NCI-H460 (cell line): ENCODE measurements at regions not wholly inside any gene's neighbourhood (a gene's known extent, or its start where the extent isn't known, plus 50 kb on each side); places are given as distances from the start of the nearest gene placed in this dataset.
"Not testable (repeated sequence)": the region's sequence is repeated elsewhere in the genome, so short reads cannot be mapped to it uniquely, and the experiment has no call there.

Experiments used
- DNase-seq: peaks from one replicate; pipeline ENCODE4 v3.0.0-alpha.2; 2016; ENCODE audit warnings: low read depth; ENCODE audit errors: extremely low read depth

DNA sequence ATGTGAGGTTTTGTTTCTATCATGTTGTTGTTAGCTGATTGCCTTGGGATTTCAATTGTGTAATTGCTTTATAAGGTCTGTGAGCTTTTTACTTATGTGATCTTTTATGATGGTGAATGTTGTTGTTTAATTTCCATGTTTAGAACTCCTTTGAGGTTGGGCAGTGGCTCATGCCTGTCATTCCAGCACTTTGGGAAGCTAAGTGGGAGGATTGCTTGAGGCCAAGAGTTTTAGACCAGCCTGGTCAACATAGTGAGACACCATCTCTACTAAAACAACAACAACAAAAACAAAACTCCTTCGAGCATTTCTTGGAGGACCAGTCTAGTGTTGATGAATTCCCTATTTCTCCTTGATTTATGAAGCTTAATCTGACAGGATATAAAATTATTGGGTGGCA, 102.1 kb upstream of the PMCH start:
- no peak for DNase-seq

- DNase-seq, result no peak
These were observed 100.4 kb upstream of the PMCH start for GRCh38 chr12:102298022-102298421.

- DNase-seq, result no peak
These were observed 99.8 kb upstream of the PMCH start for GRCh38 chr12:102297412-102297811.

DNA sequence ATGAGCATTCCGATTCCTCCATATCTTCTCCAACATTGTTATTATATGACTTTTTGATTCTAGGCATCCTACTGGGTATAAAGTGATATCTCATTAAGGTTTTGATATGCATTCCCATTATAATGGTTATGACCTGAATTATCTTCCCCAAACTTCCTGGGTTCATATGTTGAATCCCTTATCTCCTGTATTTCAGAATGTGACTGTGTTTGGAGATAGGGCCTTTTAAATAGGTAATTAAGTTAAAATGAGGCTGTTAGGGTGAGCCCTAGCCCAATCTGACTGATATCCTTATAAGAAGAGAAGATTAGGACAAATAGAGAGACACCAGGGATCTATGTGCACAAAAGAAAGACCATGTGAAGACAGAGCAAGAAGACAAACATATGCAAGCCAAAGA, 96.9 kb upstream of the PMCH start:
- DNase-seq, result no peak

GRCh38 chr12:102291498-102292440, 94.1 kb upstream of the PMCH start:
- DNase-seq, result not testable (repeated sequence)

DNA sequence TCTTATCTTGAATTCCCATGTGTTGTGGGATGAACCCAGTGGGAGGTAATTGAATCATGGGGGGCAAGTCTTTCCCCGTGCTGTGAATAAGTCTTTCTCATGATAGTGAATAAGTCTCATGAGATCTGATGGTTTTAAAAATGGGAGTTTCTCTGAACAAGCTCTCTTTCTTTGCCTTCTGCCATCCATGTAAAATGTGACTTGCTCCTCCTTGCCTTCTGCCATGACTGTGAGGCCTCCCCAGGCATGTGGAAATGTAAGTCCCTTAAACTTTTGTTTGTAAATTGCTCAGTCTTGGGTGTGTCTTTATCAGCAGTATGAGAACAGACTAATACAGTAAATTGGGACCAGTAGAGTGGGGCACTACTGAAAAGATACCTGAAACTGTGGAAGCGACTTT, 92.1 kb upstream of the PMCH start:
- DNase-seq, result not testable (repeated sequence)

GRCh38 chr12:102281231-102281630, 83.6 kb upstream of the PMCH start:
- no peak for DNase-seq

DNA sequence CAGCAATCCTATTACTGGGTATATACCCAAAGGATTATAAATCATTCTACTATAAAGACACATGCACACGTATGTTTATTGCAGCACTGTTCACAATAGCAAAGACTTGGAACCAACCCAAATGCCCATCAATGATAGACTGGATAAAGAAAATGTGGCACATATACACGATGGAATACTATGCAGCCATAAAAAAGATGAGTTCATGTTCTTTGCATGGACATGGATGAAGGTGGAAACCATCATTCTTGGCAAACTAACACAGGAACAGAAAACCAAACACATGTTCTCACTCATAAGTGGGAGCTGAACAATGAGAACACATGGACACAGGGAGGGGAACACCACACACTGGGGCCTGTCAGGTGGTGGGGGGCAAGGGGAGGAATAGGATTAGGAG, 58.1 kb upstream of the PMCH start:
- not testable (repeated sequence) for DNase-seq

DNA sequence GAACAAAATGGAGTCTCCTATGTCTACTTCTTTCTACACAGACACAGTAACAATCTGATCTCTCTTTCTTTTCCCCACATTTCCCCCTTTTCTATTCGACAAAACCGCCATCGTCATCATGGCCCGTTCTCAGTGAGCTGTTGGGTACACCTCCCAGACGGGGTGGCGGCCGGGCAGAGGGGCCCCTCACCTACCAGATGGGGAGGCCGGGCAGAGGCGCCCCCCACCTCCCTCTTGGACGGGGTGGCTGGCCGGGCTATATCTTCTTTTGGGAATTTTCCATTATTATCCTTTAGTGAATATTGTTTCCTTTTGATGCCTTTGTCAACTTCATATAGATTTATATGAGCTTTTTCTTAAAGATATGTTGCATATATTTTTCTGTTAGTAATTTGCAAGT, 53.4 kb upstream of the PMCH start:
- not testable (repeated sequence) for DNase-seq

DNA sequence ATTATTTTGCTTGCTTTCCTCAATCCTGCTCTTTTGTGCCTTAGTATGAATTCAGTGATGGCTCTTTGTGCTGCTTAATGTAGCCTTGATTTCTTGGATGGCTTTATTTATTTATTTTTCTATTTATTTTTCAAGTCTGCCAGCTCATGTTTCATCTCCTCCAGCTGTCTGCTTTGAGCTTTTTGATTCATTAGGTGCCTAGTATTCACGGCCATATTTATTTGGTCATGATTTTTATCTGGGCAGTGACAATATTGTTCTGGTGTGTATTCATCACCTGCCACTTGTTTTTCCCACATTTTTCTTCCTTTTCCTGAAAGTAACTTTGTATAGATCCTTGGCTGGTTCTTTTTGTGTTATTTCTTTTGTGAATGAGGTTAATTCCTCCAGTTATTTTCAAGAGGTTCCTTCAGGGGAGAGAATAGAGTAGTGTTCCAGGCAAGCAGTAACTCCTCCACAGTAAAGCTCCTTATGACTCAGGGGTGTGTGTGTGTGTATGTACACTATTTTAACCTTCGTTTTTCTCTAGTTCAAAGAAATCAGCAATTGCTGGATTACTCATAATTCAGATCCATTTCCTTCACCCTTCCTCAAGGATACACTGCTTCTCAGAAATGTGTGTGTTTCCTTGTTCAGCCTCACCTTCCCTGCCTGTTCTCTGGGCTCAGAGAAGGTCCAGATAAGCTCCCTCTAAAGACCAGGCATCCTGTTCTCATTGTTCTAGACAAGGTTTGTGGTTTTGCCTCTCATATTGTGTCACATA, 51.6 kb upstream of the PMCH start:
- DNase-seq, result no peak
